ENCODE measurements at regions not wholly inside any gene's neighbourhood (a gene's known extent, or its start where the extent isn't known, plus 50 kb on each side); places are given as distances from the start of the nearest gene placed in this dataset.

GRCh38 chr6:37092923-37093727 is 76.8 kb upstream of the PIM1 start (continued):
- TF ChIP-seq, protein P1, sequence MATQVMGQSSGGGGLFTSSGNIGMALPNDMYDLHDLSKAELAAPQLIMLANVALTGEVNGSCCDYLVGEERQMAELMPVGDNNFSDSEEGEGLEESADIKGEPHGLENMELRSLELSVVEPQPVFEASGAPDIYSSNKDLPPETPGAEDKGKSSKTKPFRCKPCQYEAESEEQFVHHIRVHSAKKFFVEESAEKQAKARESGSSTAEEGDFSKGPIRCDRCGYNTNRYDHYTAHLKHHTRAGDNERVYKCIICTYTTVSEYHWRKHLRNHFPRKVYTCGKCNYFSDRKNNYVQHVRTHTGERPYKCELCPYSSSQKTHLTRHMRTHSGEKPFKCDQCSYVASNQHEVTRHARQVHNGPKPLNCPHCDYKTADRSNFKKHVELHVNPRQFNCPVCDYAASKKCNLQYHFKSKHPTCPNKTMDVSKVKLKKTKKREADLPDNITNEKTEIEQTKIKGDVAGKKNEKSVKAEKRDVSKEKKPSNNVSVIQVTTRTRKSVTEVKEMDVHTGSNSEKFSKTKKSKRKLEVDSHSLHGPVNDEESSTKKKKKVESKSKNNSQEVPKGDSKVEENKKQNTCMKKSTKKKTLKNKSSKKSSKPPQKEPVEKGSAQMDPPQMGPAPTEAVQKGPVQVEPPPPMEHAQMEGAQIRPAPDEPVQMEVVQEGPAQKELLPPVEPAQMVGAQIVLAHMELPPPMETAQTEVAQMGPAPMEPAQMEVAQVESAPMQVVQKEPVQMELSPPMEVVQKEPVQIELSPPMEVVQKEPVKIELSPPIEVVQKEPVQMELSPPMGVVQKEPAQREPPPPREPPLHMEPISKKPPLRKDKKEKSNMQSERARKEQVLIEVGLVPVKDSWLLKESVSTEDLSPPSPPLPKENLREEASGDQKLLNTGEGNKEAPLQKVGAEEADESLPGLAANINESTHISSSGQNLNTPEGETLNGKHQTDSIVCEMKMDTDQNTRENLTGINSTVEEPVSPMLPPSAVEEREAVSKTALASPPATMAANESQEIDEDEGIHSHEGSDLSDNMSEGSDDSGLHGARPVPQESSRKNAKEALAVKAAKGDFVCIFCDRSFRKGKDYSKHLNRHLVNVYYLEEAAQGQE (IDR thresholded peaks at IDR 0.05; ENCODE audit: low read depth) = no peak
- TF ChIP-seq EGR1 (IDR thresholded peaks at IDR 0.05; ENCODE audit: low read depth) (no peak), TCF7L2 (IDR thresholded peaks at IDR 0.05; ENCODE audit: borderline replicate concordance, extremely low read depth, insufficient read depth, insufficient read length) (no peak), SIN3A (IDR thresholded peaks at IDR 0.05; ENCODE audit: low read depth) (no peak), CBX3 (IDR thresholded peaks at IDR 0.05; ENCODE audit: low read depth) (no peak), JUND (IDR thresholded peaks at IDR 0.05) (no peak)

- Histone ChIP-seq H2AFZ (ENCODE audit: low read depth, low read length, poor library complexity, severe bottlenecking) (no peak overlapping the region), H3K4me3 (replicated peaks in 1 of 2; ENCODE audit: low read depth in 1 of 2, low read length in 2 of 2) (no peak overlapping the region), H3K9me3 (ENCODE audit: control insufficient read depth in 1 of 2, insufficient read depth in 1 of 2, low read depth in 1 of 2, low read length in 2 of 2) (no peaks in the 10 kb centered on the region), H3K27me3 (ENCODE audit: insufficient read depth, low read length) (no peaks in the 10 kb centered on the region), H3K9me2 (ENCODE audit: insufficient read depth) (no peaks in the 10 kb centered on the region), H3K4me2 (ENCODE audit: low read length) (no peak overlapping the region), H3K27ac (ENCODE audit: low read depth, low read length) (no peak overlapping the region), H4K20me1 (ENCODE audit: insufficient read depth) (no peaks in the 10 kb centered on the region), H3K4me1 (ENCODE audit: control insufficient read depth in 1 of 2, insufficient read depth in 2 of 2, low read length in 2 of 2) (no peaks in the 10 kb centered on the region; a peak in 1 of 4 replicates), H3K36me3 (ENCODE audit: control insufficient read depth in 1 of 2, insufficient read depth in 2 of 2, low read length in 2 of 2) (no peaks in the 10 kb centered on the region), H3K79me2 (ENCODE audit: insufficient read depth, low read length) (no peaks in the 10 kb centered on the region), H3K9ac (ENCODE audit: low read length) (no peak overlapping the region)
- ChIA-PET CTCF (no interaction called here), RAD21 (ENCODE audit: low non-redundant PET in 1 of 2, low total read pairs in 2 of 2, uncharacterized antibody in 2 of 2, unreplicated experiment in 2 of 2) (no interaction called here), POLR2A (no interaction called here)
- DNase-seq (ENCODE audit: low read depth, low spot score) (no peak), ATAC-seq (no peak)
- BruUV-seq (replicated peaks) = no TSS peak
- no peak for TF ChIP-seq ZNF274 (IDR thresholded peaks at IDR 0.05; ENCODE audit: low read depth, low read length)
- TF ChIP-seq SIN3A (IDR thresholded peaks at IDR 0.05; ENCODE audit: low read depth) = no peak
- TF ChIP-seq ZFX (IDR thresholded peaks at IDR 0.05) = no peak
- no peak for TF ChIP-seq SRF (IDR thresholded peaks at IDR 0.05; ENCODE audit: low read depth)
- TF ChIP-seq CEBPB (IDR thresholded peaks at IDR 0.05; ENCODE audit: low read depth) = no peak
- TF ChIP-seq YY1 (IDR thresholded peaks at IDR 0.05; ENCODE audit: extremely low read depth, insufficient replicate concordance, low read depth, low read length) = no peak
- TF ChIP-seq, protein P1 (IDR thresholded peaks at IDR 0.05; ENCODE audit: low read depth) = no peak
- no peak for TF ChIP-seq SP1 (IDR thresholded peaks at IDR 0.05; ENCODE audit: low read depth)
- intact Hi-C loops (cut with micrococcal nuclease) = no loop called here
These were observed 76.3 kb upstream of the PIM1 start for GRCh38 chr6:37093728-37094069.
